ENCODE measurements at regions not wholly inside any gene's neighbourhood (a gene's known extent, or its start where the extent isn't known, plus 50 kb on each side); places are given as distances from the start of the nearest gene placed in this dataset.

GRCh38 chr5:1735320-1735970, 64.2 kb downstream of the MRPL36 start:
- TF ChIP-seq, protein P1, sequence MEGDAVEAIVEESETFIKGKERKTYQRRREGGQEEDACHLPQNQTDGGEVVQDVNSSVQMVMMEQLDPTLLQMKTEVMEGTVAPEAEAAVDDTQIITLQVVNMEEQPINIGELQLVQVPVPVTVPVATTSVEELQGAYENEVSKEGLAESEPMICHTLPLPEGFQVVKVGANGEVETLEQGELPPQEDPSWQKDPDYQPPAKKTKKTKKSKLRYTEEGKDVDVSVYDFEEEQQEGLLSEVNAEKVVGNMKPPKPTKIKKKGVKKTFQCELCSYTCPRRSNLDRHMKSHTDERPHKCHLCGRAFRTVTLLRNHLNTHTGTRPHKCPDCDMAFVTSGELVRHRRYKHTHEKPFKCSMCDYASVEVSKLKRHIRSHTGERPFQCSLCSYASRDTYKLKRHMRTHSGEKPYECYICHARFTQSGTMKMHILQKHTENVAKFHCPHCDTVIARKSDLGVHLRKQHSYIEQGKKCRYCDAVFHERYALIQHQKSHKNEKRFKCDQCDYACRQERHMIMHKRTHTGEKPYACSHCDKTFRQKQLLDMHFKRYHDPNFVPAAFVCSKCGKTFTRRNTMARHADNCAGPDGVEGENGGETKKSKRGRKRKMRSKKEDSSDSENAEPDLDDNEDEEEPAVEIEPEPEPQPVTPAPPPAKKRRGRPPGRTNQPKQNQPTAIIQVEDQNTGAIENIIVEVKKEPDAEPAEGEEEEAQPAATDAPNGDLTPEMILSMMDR (IDR thresholded peaks at IDR 0.05), result no peak
- no peak for TF ChIP-seq POLR2A (IDR thresholded peaks at IDR 0.05)
- Histone ChIP-seq H3K9me3 (replicated peaks in 1 of 3) (no peaks in the 10 kb centered on the region), H3K27me3 (no peaks in the 10 kb centered on the region), H3K27ac (no peak overlapping the region), H3K4me1 (replicated peaks in 1 of 2) (no peaks in the 10 kb centered on the region), H3K4me3 (no peak overlapping the region), H3K36me3 (replicated peaks in 1 of 2) (no peaks in the 10 kb centered on the region)
- peak in 2 of 7 donors; percentile 10 to 42 for DNase-seq
- 85 to 100% (median 93%) methylated on average over 3 to 9 of the region's 9 CpGs; no CpG with 5 or more reads in 1 of the 4 donors for WGBS, 4 donors
- intact Hi-C loops (cut with DNase I), result no loop called here

DNA sequence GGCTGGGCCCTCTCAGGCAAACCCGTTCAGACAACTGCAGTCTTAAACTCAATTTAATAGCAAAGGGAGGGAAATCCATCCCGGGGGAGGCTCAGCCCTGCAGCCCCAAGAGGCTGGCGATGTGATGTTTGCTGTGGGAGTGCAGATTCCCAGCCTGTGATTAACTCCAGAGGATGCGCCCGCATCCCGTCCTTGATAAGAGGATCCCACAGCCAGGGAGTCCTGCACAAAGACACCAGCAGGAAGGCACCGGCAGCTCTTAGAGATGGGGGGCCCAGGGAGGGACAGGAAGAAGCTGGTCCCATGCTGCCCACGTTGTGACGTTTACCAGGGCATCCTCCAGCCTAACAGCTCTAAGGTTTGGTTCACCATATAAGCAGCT, 64.7 kb downstream of the MRPL36 start:
- Histone ChIP-seq H3K36me3 (replicated peaks in 1 of 2) (no peaks in the 10 kb centered on the region), H3K9me3 (replicated peaks in 1 of 3) (no peaks in the 10 kb centered on the region), H3K27me3 (no peaks in the 10 kb centered on the region), H3K4me1 (replicated peaks in 1 of 2) (no peaks in the 10 kb centered on the region), H3K27ac (no peak overlapping the region), H3K4me3 (no peak overlapping the region)
- intact Hi-C loops (cut with DNase I), result no loop called here
- DNase-seq, result peak in 1 of 7 donors; percentile 24
- TF ChIP-seq, protein P1 (IDR thresholded peaks at IDR 0.05), result no peak
- no peak for TF ChIP-seq POLR2A (IDR thresholded peaks at IDR 0.05)
- whole genome bisulfite sequencing, 4 donors, result 48 to 56% (median 53%) methylated on average over 6 to 9 of the region's 9 CpGs

DNA sequence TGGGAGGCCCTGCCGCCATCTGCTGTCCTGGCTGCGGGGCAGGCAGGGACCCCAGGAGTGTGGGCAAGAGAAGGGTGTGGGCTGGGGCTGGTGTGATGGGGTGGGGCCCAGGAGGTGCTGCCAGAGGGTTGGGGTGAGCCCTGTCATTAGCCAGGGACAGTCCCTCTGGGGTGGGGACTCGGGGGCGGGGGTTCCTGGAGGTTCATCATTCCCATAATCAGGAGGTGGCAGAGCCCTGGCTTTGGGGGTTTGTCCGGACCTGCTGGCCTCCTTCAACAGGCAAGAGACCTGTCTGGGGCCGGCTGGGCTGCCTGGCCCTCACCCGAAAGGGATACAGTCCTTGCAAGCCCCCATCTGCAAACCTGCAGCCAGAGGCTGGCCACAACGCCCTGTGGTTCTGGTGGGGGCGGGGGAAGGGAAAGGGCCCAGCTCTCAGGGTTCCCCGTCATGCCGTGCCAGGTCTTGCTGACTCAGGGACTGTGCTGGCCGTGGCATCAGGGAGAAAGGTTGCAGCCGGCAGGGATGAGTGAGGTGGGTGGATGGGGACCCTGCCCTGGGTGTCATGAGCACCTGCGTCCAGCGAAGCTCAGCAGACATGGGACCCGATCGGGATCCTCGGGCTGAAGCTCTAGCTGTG, 65.2 kb downstream of the MRPL36 start:
- peak in 2 of 7 donors; percentile 8 to 35 for DNase-seq
- Histone ChIP-seq H3K4me3 (no peak overlapping the region), H3K36me3 (replicated peaks in 1 of 2) (no peaks in the 10 kb centered on the region), H3K27ac (no peak overlapping the region), H3K27me3 (no peaks in the 10 kb centered on the region), H3K9me3 (replicated peaks in 1 of 3) (no peaks in the 10 kb centered on the region), H3K4me1 (replicated peaks in 1 of 2) (no peaks in the 10 kb centered on the region)
- TF ChIP-seq POLR2A (IDR thresholded peaks at IDR 0.05), result no peak
- TF ChIP-seq, protein P1 (IDR thresholded peaks at IDR 0.05), result no peak
- 73 to 77% (median 75%) methylated on average over 14 to 18 of the region's 18 CpGs for WGBS, 4 donors
- intact Hi-C loops (cut with DNase I), result no loop called here

- TF ChIP-seq, protein P1 (IDR thresholded peaks at IDR 0.05), result no peak
- TF ChIP-seq POLR2A (IDR thresholded peaks at IDR 0.05), result no peak
- intact Hi-C loops (cut with DNase I), result no loop called here
- Histone ChIP-seq H3K9me3 (replicated peaks in 1 of 3) (no peaks in the 10 kb centered on the region), H3K36me3 (replicated peaks in 1 of 2) (no peaks in the 10 kb centered on the region), H3K4me1 (replicated peaks in 1 of 2) (no peaks in the 10 kb centered on the region), H3K27me3 (no peaks in the 10 kb centered on the region), H3K27ac (no peak overlapping the region), H3K4me3 (no peak overlapping the region)
- 77 to 84% (median 81%) methylated on average over 6 to 7 of the region's 7 CpGs for WGBS, 4 donors
- DNase-seq, result no peak
Measured at GRCh38 chr5:1733369-1733768, 66.3 kb downstream of the MRPL36 start.

Data from adrenal gland (tissue), 9 donors.